GM21360 (cell line): ENCODE measurements at regions not wholly inside any gene's neighbourhood (a gene's known extent, or its start where the extent isn't known, plus 50 kb on each side); places are given as distances from the start of the nearest gene placed in this dataset.

Experiments
- ATAC-seq: cut with Tn5 transposase; IDR thresholded peaks from one replicate; pipeline ENCODE4 v1.9.1; 2021; ENCODE audit warnings: mild to moderate bottlenecking, moderate library complexity; ENCODE audit not compliant: unreplicated experiment

DNA sequence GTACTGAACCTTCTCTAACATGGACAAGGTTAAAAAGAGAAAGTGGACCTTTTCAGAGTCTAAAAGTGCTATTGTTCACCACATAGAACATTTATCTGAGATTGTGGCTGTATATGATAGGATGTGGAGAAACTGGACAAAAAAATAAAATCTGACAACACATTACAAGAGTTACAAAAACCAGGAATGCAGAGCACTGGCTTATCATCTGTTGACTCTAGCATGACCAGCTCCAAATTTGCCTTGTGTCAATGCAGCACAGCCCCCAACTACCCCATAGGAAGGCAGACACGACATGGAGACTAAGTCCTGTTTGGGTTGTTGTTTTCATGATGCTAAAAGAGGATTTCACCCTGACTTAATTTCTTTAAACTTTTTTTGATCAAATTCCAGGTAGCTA is 436.9 kb upstream of the MARCKS start:
- ATAC-seq: no peak

DNA sequence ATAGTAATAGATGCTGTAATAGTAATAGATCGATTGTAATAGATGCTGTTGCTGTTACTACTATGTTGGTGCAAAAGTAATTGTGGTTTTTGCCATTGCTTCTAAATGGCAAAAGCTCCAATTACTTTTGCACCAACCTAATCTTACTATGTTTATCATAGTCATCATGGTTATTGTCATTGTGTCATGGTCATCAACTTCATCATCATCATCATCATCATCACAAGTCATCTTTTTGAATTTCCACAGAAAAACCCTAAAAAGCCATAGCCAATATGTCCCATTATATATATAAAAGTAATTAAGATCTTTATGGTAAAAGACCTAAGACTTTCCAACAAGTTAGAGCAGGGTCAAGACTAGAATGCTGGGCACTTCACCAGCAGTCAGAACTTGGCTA is 435.1 kb upstream of the MARCKS start:
- no peak for ATAC-seq

DNA sequence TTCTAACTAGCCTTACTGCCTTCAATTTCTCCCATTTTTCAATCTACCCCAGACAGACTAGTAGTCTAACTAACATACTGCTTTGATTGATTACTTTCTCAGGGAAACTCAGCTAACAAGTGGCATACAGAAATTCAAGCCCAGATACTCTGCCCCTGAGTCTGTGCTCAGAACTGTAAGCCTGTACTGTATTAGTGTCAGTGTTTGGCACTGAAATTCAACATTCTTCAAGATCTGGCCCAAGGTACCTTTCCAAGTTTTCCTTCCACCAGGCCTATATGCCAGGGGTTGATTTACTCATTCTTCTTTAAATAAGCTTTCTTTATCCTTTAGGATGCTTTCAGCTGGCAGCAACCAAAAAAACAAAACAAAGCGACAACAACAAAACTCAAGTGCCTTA is 433.2 kb upstream of the MARCKS start:
- ATAC-seq: no peak

DNA sequence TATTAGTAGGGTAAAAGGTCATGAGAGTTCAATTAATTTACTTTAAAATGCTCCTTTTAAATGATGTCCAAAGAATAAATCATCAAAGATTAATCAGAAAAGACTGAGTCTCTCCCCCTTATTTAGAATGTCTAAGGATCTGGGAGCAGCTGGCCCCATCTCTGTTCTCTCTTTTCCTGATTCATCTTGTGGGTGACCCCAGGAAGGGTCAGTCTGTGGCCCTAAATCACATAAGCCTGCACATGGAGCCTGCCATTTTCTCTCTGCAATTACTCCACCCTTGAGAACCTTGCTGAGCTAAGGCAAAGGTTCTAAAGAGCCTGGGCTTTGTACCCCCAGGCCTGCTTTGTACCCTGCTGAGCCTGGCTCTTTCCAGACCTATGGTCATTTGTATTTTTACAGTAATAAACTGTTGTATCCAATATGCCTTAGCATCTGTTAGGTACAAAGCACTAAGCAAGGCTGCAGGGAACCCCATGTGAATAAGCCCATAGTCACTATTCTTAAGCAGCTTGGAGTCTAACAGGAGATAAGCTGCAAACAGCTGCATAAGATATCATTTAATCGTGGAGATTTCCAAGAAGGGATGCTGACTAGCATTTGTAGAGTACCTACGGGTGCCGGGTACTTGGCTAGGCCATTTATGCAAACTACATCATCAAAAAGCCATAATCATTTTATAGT is 431.0 kb upstream of the MARCKS start:
- no peak for ATAC-seq

DNA sequence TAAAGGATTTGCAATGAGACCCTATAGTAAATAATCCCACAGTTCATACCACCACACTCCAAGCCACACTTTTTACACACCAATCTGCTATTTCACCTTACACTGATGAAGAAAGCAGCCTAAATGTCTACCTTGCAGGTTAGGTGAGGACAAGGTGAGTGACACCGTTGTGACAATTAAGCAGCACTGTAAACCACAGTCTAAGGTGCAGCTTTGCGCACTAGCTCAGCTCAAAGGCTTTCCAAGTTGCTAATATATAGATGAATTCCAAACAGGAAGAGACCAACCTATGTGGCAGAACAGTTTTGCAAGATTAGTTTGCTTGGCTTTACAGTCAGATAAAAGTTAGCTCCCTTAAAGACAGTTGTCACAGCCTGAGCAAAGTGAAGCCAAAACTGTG is 429.5 kb upstream of the MARCKS start:
- no peak for ATAC-seq

DNA sequence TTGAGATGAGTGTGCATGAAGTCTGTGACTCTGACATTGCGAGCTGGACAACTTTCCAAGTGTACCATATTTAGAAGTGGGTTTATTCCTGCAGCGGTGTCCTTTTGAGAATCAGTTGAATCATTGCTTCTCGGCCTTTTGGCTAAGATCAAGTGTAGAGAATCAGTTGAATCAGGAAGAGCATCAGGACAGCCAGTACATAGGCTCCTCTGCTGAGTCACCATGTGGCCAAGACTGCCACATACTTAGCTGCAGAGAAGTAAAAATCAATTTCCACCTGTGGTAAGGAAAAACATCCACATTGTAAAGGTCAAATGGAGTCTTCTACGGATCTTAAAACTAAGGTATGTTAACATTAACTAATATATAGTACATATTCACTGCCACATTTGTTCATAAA is 428.4 kb upstream of the MARCKS start:
- no peak for ATAC-seq

DNA sequence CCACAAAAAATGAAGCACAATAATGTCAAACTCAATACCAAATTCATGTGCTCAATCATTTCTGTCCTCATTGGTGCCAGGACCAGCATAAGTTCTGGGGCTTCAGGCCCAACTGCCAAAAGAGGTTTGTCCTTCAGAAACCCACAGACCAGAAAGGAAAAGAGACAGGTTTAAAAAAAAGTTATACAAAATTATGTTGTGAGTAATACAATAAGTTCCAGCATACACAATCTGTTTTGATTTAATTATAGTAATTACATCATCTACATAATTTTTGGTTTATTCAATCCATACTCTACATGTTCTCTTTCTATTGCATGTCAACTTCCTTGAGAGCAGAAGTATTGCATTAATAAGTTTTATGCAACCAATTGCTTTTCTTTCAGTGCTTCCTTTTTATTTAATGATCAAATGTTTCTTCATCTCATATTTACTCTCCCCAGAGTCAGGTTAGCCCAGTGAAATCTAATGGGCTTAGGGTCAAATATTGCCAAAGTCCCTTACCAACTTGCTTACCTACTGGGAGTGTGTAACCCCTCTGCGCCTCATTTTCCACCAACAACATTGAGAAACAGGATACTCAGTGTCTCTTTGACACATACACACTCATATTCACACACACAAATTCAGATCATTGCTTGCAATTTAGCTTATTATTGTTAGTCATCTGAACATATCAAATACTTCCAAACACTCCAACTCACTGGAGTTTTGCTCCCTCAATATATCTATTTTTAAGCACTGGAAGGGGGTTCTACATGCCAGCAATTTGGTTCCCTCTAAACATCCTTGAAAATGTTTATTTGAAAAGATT is 424.4 kb upstream of the MARCKS start:
- no peak for ATAC-seq

DNA sequence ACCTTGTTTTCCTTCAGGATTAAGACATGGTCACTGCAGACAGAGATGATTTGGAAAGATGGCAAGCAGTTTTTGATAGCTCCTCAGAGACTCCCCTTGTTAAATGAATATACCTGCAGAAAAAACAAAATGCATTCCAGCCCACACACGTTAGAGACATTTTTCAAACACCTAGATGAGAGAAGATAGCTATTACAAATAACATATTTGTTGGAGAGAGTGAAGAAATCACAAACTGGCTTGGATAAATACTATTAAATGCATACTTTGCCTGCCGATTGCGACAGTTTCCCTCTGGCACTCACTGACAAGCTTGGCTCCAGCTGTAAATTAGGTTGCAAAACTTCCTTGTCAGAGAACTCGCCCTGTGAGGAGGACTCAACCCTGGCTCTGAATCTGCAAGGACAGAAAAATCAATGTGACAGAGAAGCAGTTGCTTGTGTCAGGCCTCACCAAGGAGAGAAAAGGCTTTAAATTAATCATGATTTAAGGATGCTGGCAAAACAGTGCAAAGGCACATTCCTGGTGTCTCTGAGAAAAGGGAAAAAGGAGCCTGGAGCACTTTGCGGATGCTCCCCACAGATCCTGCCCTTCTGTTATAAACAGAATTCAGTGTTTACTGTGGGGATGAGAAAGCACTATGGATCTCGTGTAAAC is 423.7 kb upstream of the MARCKS start:
- ATAC-seq: no peak

DNA sequence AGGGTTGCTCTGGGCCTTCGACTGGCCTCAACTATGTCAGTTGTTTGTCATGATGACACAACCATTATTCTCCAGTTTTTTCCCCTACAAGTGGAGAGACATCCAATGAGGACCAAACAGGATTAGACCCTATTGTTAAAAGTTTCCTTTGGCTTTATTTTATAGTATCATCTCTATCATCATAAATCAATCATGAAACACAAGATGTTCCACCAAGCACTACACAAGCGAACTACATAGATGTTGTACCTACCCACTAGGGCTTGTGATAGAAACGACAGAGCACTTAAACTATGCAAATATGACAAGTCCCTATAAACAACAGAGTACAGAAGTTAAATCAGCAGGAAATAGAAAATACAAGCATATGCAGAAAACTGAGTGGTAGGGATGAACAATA is 422.5 kb upstream of the MARCKS start:
- ATAC-seq: no peak

DNA sequence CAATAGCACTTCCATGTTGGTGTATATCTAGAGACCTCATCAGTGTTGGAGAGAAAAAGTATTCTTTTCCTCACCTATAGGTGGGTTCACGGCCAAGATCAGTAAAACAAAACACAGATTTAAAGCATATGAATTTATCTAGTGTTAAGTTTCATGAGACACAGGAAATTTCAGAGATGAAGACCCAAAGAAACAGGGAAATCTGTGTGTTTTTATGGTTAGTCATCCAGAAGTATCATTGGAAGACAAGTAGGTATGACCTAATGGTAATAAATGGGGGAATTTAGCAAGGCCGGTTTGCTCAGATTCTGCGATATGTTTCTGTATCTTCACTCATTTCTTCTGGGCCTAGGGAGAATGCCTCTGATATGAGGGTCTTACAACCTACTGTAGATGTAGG is 419.6 kb upstream of the MARCKS start:
- ATAC-seq: no peak

DNA sequence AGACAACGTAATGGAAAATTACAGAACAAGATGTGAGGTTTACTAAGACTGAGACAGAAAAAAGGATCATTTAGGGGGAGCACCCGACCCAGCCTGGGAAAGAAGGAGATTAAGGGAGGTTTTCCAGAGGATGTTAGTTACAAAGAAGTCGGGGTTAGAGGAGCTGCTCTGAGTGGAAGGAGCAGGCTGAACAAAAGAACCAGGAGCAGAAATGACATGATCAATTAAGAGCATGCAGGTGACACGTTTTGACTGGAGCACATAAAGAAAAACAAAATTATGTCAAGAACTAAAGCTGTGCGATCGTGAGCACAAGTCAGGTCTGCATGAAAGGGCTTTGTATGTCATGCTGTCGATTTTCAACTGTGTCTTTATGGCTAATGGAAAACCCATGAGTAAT is 417.3 kb upstream of the MARCKS start:
- no peak for ATAC-seq

DNA sequence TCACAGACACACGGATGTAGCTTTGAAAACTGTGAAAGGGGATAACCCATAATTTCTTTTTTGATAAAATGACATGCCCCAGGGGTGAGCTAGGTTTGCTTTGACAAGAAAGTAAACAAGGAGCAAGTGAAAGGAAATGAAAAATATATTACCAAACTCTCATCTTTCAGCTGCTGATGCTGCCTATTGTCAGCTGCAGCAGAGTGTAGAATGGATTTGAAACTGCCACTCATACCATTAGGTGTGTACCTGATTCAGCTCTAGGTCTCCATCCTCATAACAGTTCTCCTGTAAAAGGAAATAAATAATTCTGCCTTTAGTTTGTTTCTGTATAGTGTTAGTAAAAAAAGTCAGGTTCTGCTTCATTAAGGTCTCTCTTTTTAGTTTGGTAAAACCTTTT is 415.1 kb upstream of the MARCKS start:
- ATAC-seq: no peak

DNA sequence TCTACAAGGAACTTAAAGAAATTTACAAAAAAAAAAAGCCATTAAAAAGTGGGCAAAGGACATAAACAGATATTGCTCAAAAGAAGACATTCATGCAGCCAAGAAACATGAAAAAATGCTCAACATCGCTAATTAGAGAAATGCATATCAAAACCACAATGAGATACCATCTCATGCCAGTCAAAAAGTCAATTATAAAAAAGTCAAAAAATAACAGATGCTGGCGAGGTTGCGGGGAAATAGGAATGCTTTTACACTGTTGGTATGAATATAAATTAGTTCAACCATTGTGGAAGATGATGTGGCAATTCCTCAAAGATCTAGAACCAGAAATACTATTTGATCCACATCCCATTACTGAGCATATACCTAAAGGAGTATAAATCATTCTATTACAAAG is 411.9 kb upstream of the MARCKS start:
- no peak for ATAC-seq

DNA sequence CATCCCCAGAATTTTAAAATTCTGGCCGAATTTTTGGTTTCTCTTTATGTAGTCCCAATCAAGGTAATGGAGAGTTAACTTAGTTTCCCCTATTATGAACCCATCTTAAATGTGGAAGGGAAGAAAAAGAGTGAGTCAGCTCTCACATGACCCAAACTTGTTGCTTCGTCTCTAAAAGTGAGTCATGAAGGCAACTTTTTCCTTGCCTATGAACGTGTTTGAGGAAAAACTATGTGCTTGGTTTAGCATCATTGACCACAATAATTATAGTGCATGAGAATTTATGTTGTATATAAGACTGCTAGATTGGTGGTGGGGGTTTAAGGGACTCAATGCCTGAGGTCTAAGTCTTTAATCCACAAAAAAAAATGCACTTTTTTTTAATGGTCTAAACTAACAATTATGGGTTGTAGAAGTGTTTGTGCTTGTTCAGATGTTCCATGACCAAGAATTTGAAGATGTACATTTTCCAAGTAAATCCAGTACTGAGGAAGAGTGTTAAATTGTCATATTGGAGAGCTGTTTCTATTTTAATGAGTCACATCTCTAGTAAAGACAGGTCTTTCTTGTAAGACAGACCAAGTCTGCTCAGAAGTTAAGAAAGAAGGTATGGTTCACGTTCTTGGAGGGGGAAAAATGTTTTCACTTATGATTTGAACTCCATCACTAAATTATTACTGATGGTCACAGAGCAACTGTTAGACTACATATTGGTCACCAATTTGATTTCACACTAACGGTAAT is 409.9 kb upstream of the MARCKS start:
- ATAC-seq: no peak

DNA sequence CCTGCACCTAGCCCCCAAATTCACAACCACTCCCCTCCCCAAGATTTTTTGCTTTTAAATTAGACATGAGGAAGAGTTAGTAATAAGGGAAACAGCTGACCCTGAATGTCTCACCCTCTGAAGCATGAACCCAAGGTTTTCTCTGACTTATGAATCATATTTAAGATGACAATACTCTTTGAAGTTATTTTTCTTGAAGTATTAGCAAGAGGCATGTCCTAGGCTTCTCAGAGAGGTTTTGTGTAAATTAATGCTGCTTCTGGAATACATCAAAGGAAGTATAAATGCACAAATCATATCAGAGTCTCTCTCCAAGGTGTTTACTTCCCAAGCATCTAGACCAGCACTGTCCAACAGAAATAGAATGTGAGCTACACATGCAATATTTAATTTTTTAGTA is 408.1 kb upstream of the MARCKS start:
- ATAC-seq: no peak

DNA sequence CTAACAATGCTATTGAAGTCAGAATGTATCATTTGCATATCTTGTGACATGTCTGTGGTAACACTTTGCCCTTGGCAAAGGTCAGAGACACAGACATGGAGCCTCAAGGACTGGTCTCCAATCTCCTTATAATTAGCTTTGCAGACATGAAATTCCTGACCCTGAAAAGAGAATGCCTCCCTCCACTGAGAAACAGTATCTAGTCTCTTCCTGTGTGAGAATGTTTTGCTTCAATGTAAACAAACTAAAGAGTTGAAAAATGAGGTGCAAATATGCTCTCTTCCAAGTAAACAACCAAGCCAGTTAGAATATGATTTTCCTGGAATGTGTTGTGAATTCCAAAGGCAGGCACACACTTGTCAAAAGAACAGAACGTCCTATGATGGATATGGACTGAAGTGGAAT is 407.1 kb upstream of the MARCKS start:
- ATAC-seq: no peak

DNA sequence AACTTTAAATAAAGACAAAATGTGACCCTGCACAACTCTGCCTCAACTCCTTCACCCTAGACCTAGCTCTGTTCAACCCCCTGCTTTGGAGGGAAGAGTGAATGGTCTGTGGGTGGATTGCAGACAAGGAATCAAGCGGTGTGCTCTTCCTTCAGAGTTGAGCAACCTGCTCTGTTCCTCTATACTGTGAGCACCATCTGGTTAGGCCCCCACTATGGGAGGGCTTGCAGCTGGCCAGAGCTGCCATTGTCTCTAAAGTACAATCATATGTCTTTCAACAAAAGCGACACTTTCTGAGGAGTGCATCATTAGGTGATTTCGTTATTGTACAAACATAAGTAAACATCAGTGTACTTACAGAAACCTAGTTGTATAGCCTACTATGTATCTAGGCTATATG is 406.1 kb upstream of the MARCKS start:
- ATAC-seq: no peak

DNA sequence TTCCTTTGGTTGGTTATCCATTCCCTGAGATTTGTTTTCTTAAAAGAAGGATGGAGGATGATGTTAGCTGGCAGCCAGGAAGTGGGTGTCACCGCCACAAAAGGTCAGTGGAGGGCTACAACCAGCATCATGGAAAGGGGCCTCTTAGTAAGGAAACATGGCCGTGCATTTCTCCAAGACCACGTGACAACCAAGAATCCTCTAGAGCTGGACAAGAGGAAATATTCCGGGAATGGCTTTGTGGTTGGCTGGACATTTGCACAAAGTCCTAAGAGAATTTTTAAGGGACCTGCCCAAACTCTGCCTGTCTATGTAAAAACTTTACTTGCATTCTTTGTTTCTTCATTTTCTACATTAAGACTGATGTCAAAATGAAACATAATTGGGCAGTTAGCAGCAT is 399.9 kb upstream of the MARCKS start:
- ATAC-seq: no peak

DNA sequence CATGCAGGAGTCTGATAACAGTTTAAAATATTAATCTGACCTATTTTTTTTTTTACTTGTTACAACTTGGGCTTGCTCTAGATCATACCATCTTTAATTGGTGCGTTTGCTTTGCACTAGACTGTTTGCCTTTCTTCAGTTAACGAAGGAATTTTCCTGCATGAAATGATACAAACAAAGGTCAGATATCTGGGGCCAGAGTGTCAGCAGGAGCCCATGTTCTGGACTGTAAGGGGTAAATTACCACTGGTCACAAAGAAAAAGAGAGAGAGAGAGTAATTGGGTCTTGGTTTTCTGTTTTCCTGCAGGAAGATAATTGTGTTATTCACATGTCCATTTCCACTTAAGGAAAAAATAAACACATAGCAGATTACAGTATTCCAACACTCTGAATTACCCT is 399.4 kb upstream of the MARCKS start:
- ATAC-seq: no peak

DNA sequence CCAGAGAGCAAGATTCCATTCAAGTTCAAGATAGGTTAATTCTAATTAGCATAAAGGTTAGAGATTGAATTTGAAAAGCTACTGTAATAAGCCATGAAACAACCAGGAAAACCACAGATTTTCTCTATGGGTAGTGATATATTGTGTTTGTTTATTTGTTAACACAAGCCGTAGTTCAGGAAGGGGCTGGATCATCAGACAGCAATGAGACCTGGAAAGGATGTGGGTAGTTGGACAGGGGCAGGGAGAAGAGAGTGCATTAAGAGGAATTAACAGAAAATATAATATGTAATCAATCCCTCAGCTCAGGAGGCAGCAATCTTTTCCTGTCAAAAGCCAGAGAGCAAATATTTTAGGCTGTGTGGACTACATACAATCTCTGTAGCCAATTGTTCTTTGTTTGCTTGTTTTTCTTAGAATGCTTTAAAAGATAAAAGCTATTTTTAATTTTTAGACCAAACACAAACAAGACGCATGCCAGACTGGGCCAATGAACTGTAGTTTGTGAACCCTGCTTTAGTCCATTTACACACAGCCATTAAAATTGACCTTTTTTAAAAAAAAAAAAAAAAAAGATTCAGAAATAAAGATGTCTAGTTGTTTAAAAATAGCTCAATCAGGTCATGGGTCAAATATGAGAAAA is 398.7 kb upstream of the MARCKS start:
- no peak for ATAC-seq
